ENCODE measurements at regions not wholly inside any gene's neighbourhood (a gene's known extent, or its start where the extent isn't known, plus 50 kb on each side); places are given as distances from the start of the nearest gene placed in this dataset.
"Not testable (repeated sequence)": the region's sequence is repeated elsewhere in the genome, so short reads cannot be mapped to it uniquely, and the experiment has no call there.

GRCh38 chr4:179165000-179165738 is 1722.9 kb upstream of the AGA start:
- ATAC-seq (no peak), DNase-seq (no peak)
- intact Hi-C loops (cut with DNase I) = no loop called here

- no peak for DNase-seq
- ATAC-seq = no peak
- intact Hi-C loops (cut with DNase I) = no loop called here
Measured at GRCh38 chr4:179165862-179166261, 1723.6 kb upstream of the AGA start.

GRCh38 chr4:179170308-179170707 is 1728.1 kb upstream of the AGA start:
- ATAC-seq; DNase-seq; intact Hi-C loops (cut with DNase I): not testable (repeated sequence)

- intact Hi-C loops (cut with DNase I) = no loop called here
- no peak for ATAC-seq
- DNase-seq = no peak
Measured at GRCh38 chr4:179182741-179183140, 1740.5 kb upstream of the AGA start.

GRCh38 chr4:179195887-179196286 is 1753.7 kb upstream of the AGA start:
- ATAC-seq (no peak), DNase-seq (no peak)
- intact Hi-C loops (cut with DNase I) = no loop called here

GRCh38 chr4:179196511-179196910 is 1754.3 kb upstream of the AGA start:
- ATAC-seq (no peak), DNase-seq (no peak)
- intact Hi-C loops (cut with DNase I) = no loop called here

GRCh38 chr4:179200681-179201080 is 1758.4 kb upstream of the AGA start:
- DNase-seq (no peak), ATAC-seq (no peak)
- intact Hi-C loops (cut with DNase I) = no loop called here

GRCh38 chr4:179225594-179225993 is 1783.4 kb upstream of the AGA start:
- intact Hi-C loops (cut with DNase I) = no loop called here
- ATAC-seq (no peak), DNase-seq (no peak)

- intact Hi-C loops (cut with DNase I) = no loop called here
- DNase-seq = no peak
- ATAC-seq = no peak
Measured at GRCh38 chr4:179248821-179249220, 1806.6 kb upstream of the AGA start.

GRCh38 chr4:179268791-179269190 is 1826.6 kb upstream of the AGA start:
- intact Hi-C loops (cut with DNase I) = no loop called here
- DNase-seq (no peak), ATAC-seq (no peak)

- DNase-seq = no peak
- intact Hi-C loops (cut with DNase I) = no loop called here
- ATAC-seq = no peak
Measured at GRCh38 chr4:179272282-179272681, 1830.0 kb upstream of the AGA start.

- ATAC-seq = no peak
- DNase-seq = no peak
- intact Hi-C loops (cut with DNase I) = no loop called here
Measured at GRCh38 chr4:179278647-179279046, 1836.4 kb upstream of the AGA start.

GRCh38 chr4:179285696-179286095 is 1843.5 kb upstream of the AGA start:
- intact Hi-C loops (cut with DNase I) = no loop called here
- no peak for ATAC-seq
- DNase-seq = no peak

GRCh38 chr4:179291657-179292056 is 1849.4 kb upstream of the AGA start:
- ATAC-seq (no peak), DNase-seq (no peak)
- intact Hi-C loops (cut with DNase I) = no loop called here

GRCh38 chr4:179292468-179292867 is 1850.2 kb upstream of the AGA start:
- intact Hi-C loops (cut with DNase I) = no loop called here
- DNase-seq (no peak), ATAC-seq (no peak)

- no peak for ATAC-seq
- intact Hi-C loops (cut with DNase I) = no loop called here
- DNase-seq = no peak
Measured at GRCh38 chr4:179307297-179308136, 1865.3 kb upstream of the AGA start.

GRCh38 chr4:179313823-179314222 is 1871.6 kb upstream of the AGA start:
- no peak for ATAC-seq
- intact Hi-C loops (cut with DNase I) = no loop called here
- DNase-seq = no peak

GRCh38 chr4:179325181-179325580 is 1882.9 kb upstream of the AGA start:
- DNase-seq (no peak), ATAC-seq (no peak)
- intact Hi-C loops (cut with DNase I) = no loop called here

- intact Hi-C loops (cut with DNase I) = no loop called here
- ATAC-seq = no peak
- DNase-seq = no peak
Measured at GRCh38 chr4:179328627-179329026, 1886.4 kb upstream of the AGA start.

- ATAC-seq (no peak), DNase-seq (no peak)
- intact Hi-C loops (cut with DNase I) = no loop called here
Measured at GRCh38 chr4:179331362-179331761, 1889.1 kb upstream of the AGA start.

- intact Hi-C loops (cut with DNase I) = no loop called here
- ATAC-seq (no peak), DNase-seq (no peak)
Measured at GRCh38 chr4:179344861-179345260, 1902.6 kb upstream of the AGA start.
